Stimulated activated CD8-positive, alpha-beta memory T cell treated with anti-CD3 and anti-CD28 coated beads, Interleukin-7, amount 100 ng/mL, for 4 hours (primary cell): ENCODE measurements at regions not wholly inside any gene's neighbourhood (a gene's known extent, or its start where the extent isn't known, plus 50 kb on each side); places are given as distances from the start of the nearest gene placed in this dataset.

Experiments
- DNase-seq, 2 donors: peaks; one replicate each; pipeline ENCODE4 v3.0.0-alpha.2; 2020; ENCODE audit warnings: low read depth in 2 of 2

DNA sequence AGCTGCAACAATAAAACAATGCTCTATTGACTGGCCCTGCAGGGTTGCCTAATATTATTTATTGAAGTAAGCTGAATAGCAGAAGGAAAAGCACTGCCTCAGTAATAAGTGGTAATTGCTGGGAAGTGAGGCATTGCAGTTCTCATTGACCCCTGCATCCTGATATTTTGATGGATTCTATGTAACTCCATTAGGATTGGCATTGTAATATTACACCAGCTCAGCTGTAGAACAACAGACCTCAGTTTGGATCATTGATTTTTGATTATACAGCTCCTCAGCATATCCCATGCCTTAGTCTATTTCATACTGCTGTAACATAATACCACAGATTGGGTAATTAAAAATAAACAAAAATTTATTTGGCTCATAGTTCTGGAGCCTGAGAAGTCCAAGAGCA is 650.6 kb upstream of the SALL1 start:
- DNase-seq = no peak

- no peak for DNase-seq
These were observed 646.7 kb upstream of the SALL1 start for GRCh38 chr16:51797669-51798259.

GRCh38 chr16:51779240-51779639 is 628.2 kb upstream of the SALL1 start:
- no peak for DNase-seq

GRCh38 chr16:51773071-51773890 is 622.2 kb upstream of the SALL1 start:
- no peak for DNase-seq

- no peak for DNase-seq
These were observed 615.7 kb upstream of the SALL1 start for GRCh38 chr16:51766739-51767138.

DNA sequence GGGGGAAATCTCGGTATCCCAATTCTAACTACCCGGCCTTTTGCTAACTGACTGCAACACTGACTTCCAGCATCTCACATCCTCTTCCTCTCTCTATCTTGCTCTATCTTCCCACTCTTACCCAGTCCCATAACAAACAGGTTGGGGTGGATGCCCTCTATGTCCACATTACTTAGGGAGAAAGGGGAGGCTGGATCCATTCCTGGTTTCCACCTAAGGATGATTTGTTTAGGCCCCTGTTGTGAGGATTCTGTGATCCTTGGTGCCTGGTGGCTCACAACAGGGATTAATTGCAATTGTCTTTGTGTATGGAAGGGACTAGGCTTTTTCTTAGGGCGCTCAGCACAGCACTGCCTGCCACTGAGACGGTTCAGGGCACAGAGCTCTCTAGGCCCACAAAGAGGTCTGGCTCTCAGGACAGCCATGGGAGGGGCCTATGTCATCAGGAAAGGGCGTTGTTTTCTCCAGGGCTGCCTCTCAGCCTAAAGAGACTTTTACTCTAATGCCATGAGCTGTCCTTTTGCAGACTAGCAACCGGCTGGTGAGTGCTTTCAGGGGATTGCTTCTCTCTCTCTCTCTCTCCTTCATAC is 612.1 kb upstream of the SALL1 start:
- no peak for DNase-seq

GRCh38 chr16:51762081-51762996 is 611.3 kb upstream of the SALL1 start:
- DNase-seq = no peak

- DNase-seq = no peak
These were observed 609.9 kb upstream of the SALL1 start for GRCh38 chr16:51761001-51761400.

DNA sequence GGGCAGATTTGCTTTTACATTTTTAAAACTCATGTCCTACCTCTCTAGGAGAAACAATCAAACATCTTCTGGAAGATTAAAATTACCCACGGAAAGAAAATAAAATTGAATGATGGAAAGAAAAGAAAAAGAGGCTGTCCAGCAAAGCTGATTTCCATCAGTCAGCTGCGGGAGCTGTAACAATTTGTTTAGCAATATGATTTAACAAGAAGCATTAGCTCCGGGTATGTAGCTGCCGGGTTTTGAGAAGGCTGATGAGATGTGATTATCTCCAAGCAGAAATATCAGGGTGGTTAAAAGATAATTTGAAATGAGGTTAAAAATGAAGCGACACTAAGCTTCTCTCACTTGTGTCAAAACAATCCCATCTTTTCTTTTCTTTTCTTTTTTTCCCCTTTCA is 608.9 kb upstream of the SALL1 start:
- DNase-seq = no peak

GRCh38 chr16:51759329-51759728 is 608.3 kb upstream of the SALL1 start:
- no peak for DNase-seq

GRCh38 chr16:51757921-51758479 is 606.9 kb upstream of the SALL1 start:
- no peak for DNase-seq

DNA sequence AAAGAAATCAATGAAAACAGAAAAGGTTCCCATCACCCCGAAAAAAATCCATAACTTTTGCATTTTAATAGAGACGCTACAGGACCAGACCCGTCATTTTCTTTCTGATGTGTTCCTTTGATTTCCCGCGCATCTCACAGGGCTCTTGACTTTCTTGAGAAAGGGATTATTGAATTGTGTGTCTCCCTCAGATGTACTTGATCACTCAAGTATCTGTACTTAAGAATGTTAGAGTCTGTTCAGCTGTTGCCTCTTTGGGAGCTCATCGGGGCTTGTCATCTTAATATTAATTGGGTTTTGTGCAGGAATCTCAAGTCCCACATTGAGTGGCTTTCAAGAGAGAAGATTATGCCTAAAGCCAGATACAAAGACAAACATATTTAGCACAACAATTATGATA is 606.4 kb upstream of the SALL1 start:
- DNase-seq = no peak

DNA sequence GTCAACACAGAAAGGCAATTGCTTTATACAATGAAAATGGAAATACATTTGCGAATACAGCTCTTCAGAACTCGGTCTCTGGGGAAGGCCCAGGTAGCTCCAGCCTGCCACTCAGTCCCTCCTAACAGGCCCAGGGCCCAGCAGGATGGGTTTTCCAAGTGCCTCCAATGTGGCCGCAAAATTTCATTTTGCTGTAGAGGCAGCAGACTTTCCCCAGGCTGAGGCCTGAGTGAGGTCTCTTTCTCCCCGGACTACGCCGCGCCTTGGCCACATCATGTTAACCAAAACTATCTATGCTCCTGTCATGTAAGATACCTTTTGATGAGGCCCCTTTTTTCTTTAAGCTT is 606.0 kb upstream of the SALL1 start:
- DNase-seq = no peak

DNA sequence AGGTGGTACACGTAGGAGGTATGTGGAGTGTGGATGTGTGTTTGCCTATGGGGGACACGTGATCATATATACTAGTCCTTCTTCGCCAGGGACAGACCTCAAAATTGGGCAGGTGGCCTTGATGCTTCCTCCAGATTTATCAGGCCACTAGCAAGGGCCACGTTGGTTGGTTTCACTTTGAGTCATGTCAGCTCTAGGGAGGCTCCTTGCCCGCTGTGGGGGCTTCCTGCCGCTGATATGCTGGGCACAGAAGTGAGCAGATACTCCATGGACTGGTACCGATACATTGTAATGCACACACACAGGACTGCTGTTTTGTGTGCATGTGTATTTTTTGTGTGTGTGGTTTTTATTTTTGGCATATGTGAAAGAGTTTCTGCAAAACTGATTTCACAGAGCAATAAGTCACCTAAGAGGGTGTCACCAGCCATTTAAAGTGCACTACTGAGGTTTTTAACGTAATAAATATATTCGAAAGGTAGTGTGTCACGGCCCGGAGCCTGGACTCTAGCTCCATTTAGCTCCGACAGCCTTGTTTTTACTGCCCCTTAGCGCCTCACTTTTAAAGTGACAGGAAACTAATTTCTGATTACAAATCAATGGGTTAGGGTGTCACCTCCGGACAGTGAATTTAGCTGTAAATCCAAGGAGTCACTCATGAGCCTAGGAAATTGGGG is 605.5 kb upstream of the SALL1 start:
- no peak for DNase-seq

DNA sequence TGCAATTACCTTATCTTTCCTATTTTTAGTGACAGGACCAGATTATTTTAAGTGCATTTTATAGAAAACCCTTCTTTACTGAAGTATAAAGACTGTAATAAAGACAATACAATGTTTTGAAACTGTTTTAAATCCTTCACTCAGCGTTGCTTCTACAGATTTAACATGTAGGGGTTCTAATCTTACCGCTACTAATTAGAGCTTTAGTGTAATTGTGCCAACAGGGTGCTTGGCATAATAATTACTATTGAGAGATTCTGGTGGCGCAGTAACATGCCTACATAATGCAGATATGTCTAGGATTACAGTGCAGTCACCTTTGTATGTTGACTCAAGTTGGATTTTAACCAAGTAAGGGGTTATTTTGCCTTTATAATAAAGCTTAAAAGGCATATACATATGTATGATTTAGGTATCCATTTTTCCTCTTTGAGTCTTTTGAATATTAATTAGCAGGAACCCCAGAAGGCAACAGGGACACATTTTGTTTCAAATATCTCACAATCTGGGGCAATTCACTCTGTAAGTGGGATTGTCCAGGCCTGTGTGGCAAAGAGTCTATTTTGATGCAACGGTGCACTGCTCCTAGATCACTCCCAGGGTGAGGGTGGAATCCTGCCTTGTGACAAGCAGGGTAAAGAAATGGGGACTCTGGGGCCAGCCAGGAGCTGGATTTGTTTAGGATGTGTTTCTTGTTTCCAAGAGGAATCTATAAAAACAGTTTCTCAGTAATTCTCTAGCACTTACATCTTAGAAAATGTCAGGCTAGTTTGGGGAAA is 604.7 kb upstream of the SALL1 start:
- no peak for DNase-seq

GRCh38 chr16:51755039-51755501 is 604.0 kb upstream of the SALL1 start:
- DNase-seq = no peak

- no peak for DNase-seq
These were observed 602.5 kb upstream of the SALL1 start for GRCh38 chr16:51753467-51754127.

DNA sequence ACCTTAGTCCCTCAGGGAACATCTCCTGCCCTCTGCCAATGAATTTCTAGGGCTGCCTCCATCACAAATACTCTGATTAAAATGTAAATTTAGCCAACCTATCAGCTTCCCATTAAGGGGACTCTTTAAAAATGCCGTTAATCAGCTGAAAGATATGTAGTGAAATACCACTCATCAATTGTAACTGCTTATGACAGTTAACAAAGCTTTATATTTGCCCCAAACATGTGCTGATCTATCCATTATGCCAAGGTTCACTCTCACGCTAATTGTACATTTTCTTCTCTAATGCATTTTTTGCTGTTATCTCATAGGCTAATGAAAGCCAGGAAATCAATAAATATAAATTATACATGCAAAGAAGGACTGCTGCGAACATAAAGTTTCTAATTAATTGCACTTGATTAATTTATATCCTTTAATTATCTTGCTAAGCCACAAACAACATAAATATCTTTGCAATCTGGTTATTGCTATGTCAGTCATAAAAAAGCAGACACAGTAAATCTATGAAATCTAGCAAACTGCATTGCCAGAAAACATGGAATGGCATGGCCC is 601.4 kb upstream of the SALL1 start:
- DNase-seq = no peak

- DNase-seq = no peak
These were observed 596.3 kb upstream of the SALL1 start for GRCh38 chr16:51747329-51747728.

DNA sequence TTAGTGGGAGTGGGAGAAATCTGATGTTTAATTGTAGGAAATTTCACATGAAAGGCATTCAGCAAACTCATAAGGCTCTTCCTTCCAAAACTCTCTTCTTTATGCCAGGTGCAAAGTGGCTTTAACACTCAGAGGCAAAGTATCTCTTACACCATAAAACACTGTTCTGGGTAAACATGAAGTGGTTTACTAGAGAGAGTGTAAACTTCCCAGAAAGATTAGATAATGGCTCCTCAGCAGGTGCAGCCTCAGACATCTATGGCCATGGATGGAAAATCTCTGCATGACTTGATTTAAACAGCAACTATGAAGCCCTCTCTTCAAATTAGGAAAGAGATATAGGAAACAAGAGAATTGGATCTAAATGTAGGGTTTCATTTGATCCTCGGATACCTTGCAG is 583.1 kb upstream of the SALL1 start:
- no peak for DNase-seq
